GM12878 (cell line): ENCODE measurements at regions not wholly inside any gene's neighbourhood (a gene's known extent, or its start where the extent isn't known, plus 50 kb on each side); places are given as distances from the start of the nearest gene placed in this dataset.

Source experiments
- ATAC-seq: fragments of 200-7000 bp; cut with Tn5 transposase; 3 replicates; pipeline ENCODE4 v1.9.1; 2020; ENCODE audit warnings: mild to moderate bottlenecking, moderate library complexity
- BruUV-seq: library from RNA; stranded (reverse); fragments of 400-500 nt; replicated peaks from 2 replicates; lab custom pipeline; 2021; lab: Mats Ljungman, UMichigan
- CTCF ChIA-PET: fragments of 300-600 bp; sonication (Branson Sonifier 250); formaldehyde crosslinking; extraction: SDS; loops from one replicate; lab custom pipeline; 2021; ENCODE audit warnings: inconsistent platforms; lab: Yijun Ruan, JAX
- POLR2A ChIA-PET: fragments of 350-600 bp; formaldehyde crosslinking; extraction: SDS; loops from one replicate; lab custom pipeline; 2021; ENCODE audit warnings: inconsistent platforms; lab: Charles Lee
- RAD21 ChIA-PET: fragments of 300-600 bp; sonication (Branson Sonifier 250); formaldehyde crosslinking; loops from one replicate; lab custom pipeline; 2023; ENCODE audit warnings: antibody characterized with exemption; ENCODE audit not compliant: unreplicated experiment; lab: Charles Lee
- SMC1A ChIA-PET: fragments of 300-600 bp; sonication (Branson Sonifier 250); formaldehyde crosslinking; loops from one replicate; lab custom pipeline; 2023; ENCODE audit not compliant: unreplicated experiment, uncharacterized antibody; lab: Charles Lee
- DNase-seq: peaks from one replicate; pipeline ENCODE4 v3.0.0-alpha.2; 2011; ENCODE audit warnings: low read depth, low spot score
- FAIRE-seq: peaks from 3 replicates; lab custom pipeline; 2011; peaks lifted over from hg19 to GRCh38; lab: Jason Lieb, UNC
- H2AFZ ChIP-seq: 2 replicates; pipeline ENCODE4 v1.6.0; 2011; ENCODE audit warnings: low read depth, low read length, control low read depth; ENCODE audit not compliant: control insufficient read depth
- H3K27ac ChIP-seq: 2 replicates; pipeline ENCODE4 v1.5.1; 2011; ENCODE audit warnings: control low read depth; ENCODE audit not compliant: control insufficient read depth, insufficient read depth
- H3K27me3 ChIP-seq, 2 experiments: replicated peaks in 1 of 2; 2 replicates each; pipeline versions ENCODE4 v1.6.0 to v1.6.1; 2011; ENCODE audit warnings: low read length in 1 of 2; ENCODE audit not compliant: control insufficient read depth in 2 of 2, insufficient read depth in 2 of 2
- H3K36me3 ChIP-seq, 2 experiments: 2 replicates each; pipeline ENCODE4 v1.5.1; 2011; ENCODE audit warnings: low read length in 1 of 2; ENCODE audit not compliant: control insufficient read depth in 2 of 2, insufficient read depth in 2 of 2
- H3K4me1 ChIP-seq: 2 replicates; pipeline ENCODE4 v1.6.1; 2011; ENCODE audit warnings: mild to moderate bottlenecking, low read length, moderate library complexity, mixed read lengths; ENCODE audit not compliant: control insufficient read depth, insufficient read depth
- H3K4me2 ChIP-seq: 2 replicates; pipeline ENCODE4 v1.6.0; 2011; ENCODE audit warnings: control low read depth; ENCODE audit not compliant: control insufficient read depth, insufficient read depth
- H3K4me3 ChIP-seq: fragments of 200-600 bp; sonication (generic); 2 replicates; pipeline ENCODE4 v1.5.1; 2016
- H3K79me2 ChIP-seq: 2 replicates; pipeline ENCODE4 v1.6.0; 2011; ENCODE audit warnings: low read length; ENCODE audit not compliant: control insufficient read depth, insufficient read depth
- H3K9ac ChIP-seq: 2 replicates; pipeline ENCODE4 v1.8.0; 2011; ENCODE audit warnings: low read length, control low read depth, mixed read lengths; ENCODE audit not compliant: control insufficient read depth, insufficient read depth
- H3K9me3 ChIP-seq: replicated peaks from 3 replicates; pipeline ENCODE4 v1.5.1; 2011; ENCODE audit warnings: mild to moderate bottlenecking, low read length; ENCODE audit not compliant: control insufficient read depth, insufficient read depth
- H4K20me1 ChIP-seq: 2 replicates; pipeline ENCODE4 v1.6.0; 2011; ENCODE audit not compliant: control insufficient read depth, insufficient read depth
- CTCF ChIP-seq, 3 experiments: IDR thresholded peaks in 2 of 3; conservative IDR thresholded peaks in 1 of 3; 2 replicates each; pipeline ENCODE4 v1.5.1; 2011; ENCODE audit warnings: low read depth in 3 of 3, low read length in 3 of 3, mild to moderate bottlenecking in 3 of 3, control low read depth in 2 of 3, moderate library complexity in 2 of 3, inconsistent platforms in 1 of 3, mixed read lengths in 1 of 3; ENCODE audit not compliant: control insufficient read depth in 2 of 3, insufficient read depth in 1 of 3; ENCODE audit errors: extremely low read depth in 1 of 3
- IRF3 ChIP-seq: fragments of 450-650 bp; IDR thresholded peaks from 2 replicates; pipeline ENCODE4 v1.6.1; 2014; ENCODE audit warnings: mild to moderate bottlenecking
- POLR2AphosphoS2 ChIP-seq: IDR thresholded peaks from 2 replicates; pipeline ENCODE4 v1.6.1; 2011; ENCODE audit warnings: low read depth, mild to moderate bottlenecking, low read length, improper control_type of control experiment, moderate library complexity
- USF1 ChIP-seq: IDR thresholded peaks from 2 replicates; pipeline ENCODE4 v1.6.1; 2011; ENCODE audit warnings: borderline replicate concordance, low read depth, mild to moderate bottlenecking, moderate library complexity, mixed read lengths, low read length; ENCODE audit not compliant: insufficient read depth; ENCODE audit errors: extremely low read length
- USF2 ChIP-seq: IDR thresholded peaks from 2 replicates; pipeline ENCODE4 v1.6.1; 2011; ENCODE audit warnings: low read depth, low read length, improper control_type of control experiment, borderline replicate concordance
- ZBED1 ChIP-seq: IDR thresholded peaks from 2 replicates; pipeline ENCODE4 v1.6.1; 2016; ENCODE audit warnings: borderline replicate concordance
- WGBS: methylation state at CpG from one replicate; pipeline ENCODE4 v1.1.6; 2016; ENCODE audit warnings: low lambda C conversion rate; ENCODE audit not compliant: insufficient replicate concordance, insufficient coverage; ENCODE audit errors: missing lambda C conversion rate; 5-methylcytosine and 5-hydroxymethylcytosine counted together
- in situ Hi-C: fragments of 300-500 bp; cut with MboI; formaldehyde crosslinking; loops from 9 replicates; pipeline ENCODE4 v1.14.3; 2018; ENCODE audit warnings: mixed read lengths
- intact Hi-C: fragments of 100-400 bp; cut with micrococcal nuclease; formaldehyde crosslinking; loops from one replicate; pipeline ENCODE4 v1.14.2; 2022; ENCODE audit not compliant: unreplicated experiment

GRCh38 chr12:113649256-113649830 is 177.7 kb upstream of the LHX5 start (continued):
- TF ChIP-seq USF2 (no peak), POLR2AphosphoS2 (no peak), USF1 (no peak), ZBED1 (no peak)
- TF ChIP-seq, all 136 proteins: peak for 0

- Histone ChIP-seq H3K4me1 (no peaks in the 10 kb centered on the region), H3K27me3 (no peaks in the 10 kb centered on the region; a peak in 2 of 4 replicates), H3K79me2 (no peaks in the 10 kb centered on the region), H3K9me3 (no peaks in the 10 kb centered on the region), H3K27ac (no peak overlapping the region), H3K9ac (no peak overlapping the region), H3K4me3 (no peak overlapping the region), H3K36me3 (no peaks in the 10 kb centered on the region), H3K4me2 (no peak overlapping the region), H4K20me1 (no peaks in the 10 kb centered on the region), H2AFZ (no peak overlapping the region)
- SMC1A ChIA-PET = no interaction called here
- RAD21 ChIA-PET = no interaction called here
- no peak for FAIRE-seq
- intact Hi-C loops = no loop called here
- no peak for DNase-seq
- in situ Hi-C loops = no loop called here
- POLR2A ChIA-PET = no interaction called here
- no peak for ATAC-seq
- CTCF ChIA-PET = no interaction called here
- BruUV-seq = no TSS peak
- WGBS = 15% methylated on average over 4 of the region's 4 CpGs
- peak in 1 of 3 experiments; percentile 10; a peak in 1 of 6 replicates for TF ChIP-seq CTCF (IDR thresholded peaks at IDR 0.05 in 2 of 3, conservative IDR thresholded peaks at IDR 0.05 in 1 of 3; ENCODE audit: control insufficient read depth in 2 of 3, extremely low read depth in 1 of 3, insufficient read depth in 1 of 3, low read depth in 3 of 3, low read length in 3 of 3)
- no peak for TF ChIP-seq IRF3
Observed at GRCh38 chr12:113647048-113647447, 175.4 kb upstream of the LHX5 start.
